ENCODE measurements at regions not wholly inside any gene's neighbourhood (a gene's known extent, or its start where the extent isn't known, plus 50 kb on each side); places are given as distances from the start of the nearest gene placed in this dataset.

GRCh38 chr3:87805670-87806069, 253.1 kb downstream of the CGGBP1 start:
- peaks cover 15% of the 10 kb centered on the region for H3K4me1 Mint-ChIP-seq (ENCODE audit: low read depth, unreplicated experiment)
- H3K27ac Mint-ChIP-seq (ENCODE audit: unreplicated experiment): no peak overlapping the region
- DNase-seq: no peak
- CTCF ChIA-PET: no interaction called here
- intact Hi-C loops (cut with micrococcal nuclease; ENCODE audit: unreplicated experiment): no loop called here
- H3K9me3 Mint-ChIP-seq (ENCODE audit: low read depth, unreplicated experiment): no peaks in the 10 kb centered on the region
- peak overlapping the region; percentile 40 for H3K4me3 Mint-ChIP-seq (ENCODE audit: low read depth, unreplicated experiment)
- no peaks in the 10 kb centered on the region for H3K36me3 Mint-ChIP-seq (ENCODE audit: insufficient read depth, unreplicated experiment)
- no peak for TF ChIP-seq CTCF (IDR thresholded peaks at IDR 0.05; ENCODE audit: unreplicated experiment)
- H3K27me3 Mint-ChIP-seq (ENCODE audit: unreplicated experiment): no peaks in the 10 kb centered on the region
- no TSS peak for BruUV-seq (replicated peaks)

GRCh38 chr3:87801409-87801808, 257.4 kb downstream of the CGGBP1 start:
- no peak overlapping the region for H3K27ac Mint-ChIP-seq (ENCODE audit: unreplicated experiment)
- DNase-seq: no peak
- CTCF ChIA-PET: no interaction called here
- no TSS peak for BruUV-seq (replicated peaks)
- H3K4me1 Mint-ChIP-seq (ENCODE audit: low read depth, unreplicated experiment): peaks cover 29% of the 10 kb centered on the region
- H3K27me3 Mint-ChIP-seq (ENCODE audit: unreplicated experiment): no peaks in the 10 kb centered on the region
- intact Hi-C loops (cut with micrococcal nuclease; ENCODE audit: unreplicated experiment): no loop called here
- no peaks in the 10 kb centered on the region for H3K36me3 Mint-ChIP-seq (ENCODE audit: insufficient read depth, unreplicated experiment)
- no peak for TF ChIP-seq CTCF (IDR thresholded peaks at IDR 0.05; ENCODE audit: unreplicated experiment)
- H3K4me3 Mint-ChIP-seq (ENCODE audit: low read depth, unreplicated experiment): peak overlapping the region; percentile 20
- no peaks in the 10 kb centered on the region for H3K9me3 Mint-ChIP-seq (ENCODE audit: low read depth, unreplicated experiment)

- H3K27me3 Mint-ChIP-seq (ENCODE audit: unreplicated experiment): no peaks in the 10 kb centered on the region
- CTCF ChIA-PET: no interaction called here
- H3K27ac Mint-ChIP-seq (ENCODE audit: unreplicated experiment): peak overlapping the region; percentile 5
- DNase-seq: no peak
- no peaks in the 10 kb centered on the region for H3K9me3 Mint-ChIP-seq (ENCODE audit: low read depth, unreplicated experiment)
- BruUV-seq (replicated peaks): no TSS peak
- intact Hi-C loops (cut with micrococcal nuclease; ENCODE audit: unreplicated experiment): no loop called here
- no peak overlapping the region for H3K4me3 Mint-ChIP-seq (ENCODE audit: low read depth, unreplicated experiment)
- no peaks in the 10 kb centered on the region for H3K36me3 Mint-ChIP-seq (ENCODE audit: insufficient read depth, unreplicated experiment)
- no peak for TF ChIP-seq CTCF (IDR thresholded peaks at IDR 0.05; ENCODE audit: unreplicated experiment)
- H3K4me1 Mint-ChIP-seq (ENCODE audit: low read depth, unreplicated experiment): peaks cover 33% of the 10 kb centered on the region
Measured at GRCh38 chr3:87800516-87800915, 258.3 kb downstream of the CGGBP1 start.

GRCh38 chr3:87798567-87798947, 260.2 kb downstream of the CGGBP1 start:
- no TSS peak for BruUV-seq (replicated peaks)

More at GRCh38 chr3:87798567-87798947, 260.2 kb downstream of the CGGBP1 start:
- Mint-ChIP-seq H3K36me3 (ENCODE audit: insufficient read depth, unreplicated experiment) (no peaks in the 10 kb centered on the region), H3K27me3 (ENCODE audit: unreplicated experiment) (no peaks in the 10 kb centered on the region), H3K4me3 (ENCODE audit: low read depth, unreplicated experiment) (peak overlapping the region; percentile 6), H3K9me3 (ENCODE audit: low read depth, unreplicated experiment) (no peaks in the 10 kb centered on the region), H3K4me1 (ENCODE audit: low read depth, unreplicated experiment) (peaks cover 35% of the 10 kb centered on the region), H3K27ac (ENCODE audit: unreplicated experiment) (peak overlapping the region; percentile 62)
- no peak for TF ChIP-seq CTCF (IDR thresholded peaks at IDR 0.05; ENCODE audit: unreplicated experiment)
- intact Hi-C loops (cut with micrococcal nuclease; ENCODE audit: unreplicated experiment): no loop called here
- CTCF ChIA-PET: no interaction called here
- DNase-seq: no peak

All from Calu3 (cell line).